ENCODE measurements at regions not wholly inside any gene's neighbourhood (a gene's known extent, or its start where the extent isn't known, plus 50 kb on each side); places are given as distances from the start of the nearest gene placed in this dataset.
A peak's percentile ranks its signal among the peaks of the same experiment; 100 is the strongest.
"Not testable (repeated sequence)": the region's sequence is repeated elsewhere in the genome, so short reads cannot be mapped to it uniquely, and the experiment has no call there.

- Mint-ChIP-seq H3K4me3 (no peak overlapping the region), H3K36me3 (ENCODE audit: low read depth) (no peaks in the 10 kb centered on the region), H3K27ac (no peak overlapping the region), H3K27me3 (peaks cover 7% of the 10 kb centered on the region), H3K4me1 (no peaks in the 10 kb centered on the region), H3K9me3 (no peaks in the 10 kb centered on the region)
- no peak for ATAC-seq (replicated peaks)
Observed at GRCh38 chr14:23725980-23726710, 90.0 kb downstream of the DHRS2 start.

GRCh38 chr14:23727566-23728335 lies 91.6 kb downstream of the DHRS2 start:
- ATAC-seq (replicated peaks), result peak; percentile 43
- Mint-ChIP-seq H3K36me3 (ENCODE audit: low read depth) (no peaks in the 10 kb centered on the region), H3K27me3 (peaks cover 9% of the 10 kb centered on the region), H3K9me3 (no peaks in the 10 kb centered on the region), H3K4me3 (no peak overlapping the region), H3K4me1 (no peaks in the 10 kb centered on the region), H3K27ac (no peak overlapping the region)

- H3K27ac Mint-ChIP-seq, result no peak overlapping the region
- H3K4me1 Mint-ChIP-seq, result no peaks in the 10 kb centered on the region
- peaks cover 16% of the 10 kb centered on the region for H3K27me3 Mint-ChIP-seq
- no peaks in the 10 kb centered on the region for H3K36me3 Mint-ChIP-seq (ENCODE audit: low read depth)
- ATAC-seq (replicated peaks), result no peak
- H3K9me3 Mint-ChIP-seq, result no peaks in the 10 kb centered on the region
- H3K4me3 Mint-ChIP-seq, result no peak overlapping the region
Observed at GRCh38 chr14:23728791-23729190, 92.6 kb downstream of the DHRS2 start.

- Mint-ChIP-seq H3K27me3 (peaks cover 16% of the 10 kb centered on the region), H3K9me3 (no peaks in the 10 kb centered on the region), H3K36me3 (ENCODE audit: low read depth) (no peaks in the 10 kb centered on the region), H3K27ac (no peak overlapping the region), H3K4me1 (no peaks in the 10 kb centered on the region), H3K4me3 (no peak overlapping the region)
- ATAC-seq (replicated peaks), result no peak
Observed at GRCh38 chr14:23729720-23730387, 93.7 kb downstream of the DHRS2 start.

GRCh38 chr14:23735394-23735793 lies 99.2 kb downstream of the DHRS2 start:
- no peak overlapping the region for H3K4me3 Mint-ChIP-seq
- no peaks in the 10 kb centered on the region for H3K4me1 Mint-ChIP-seq

GRCh38 chr14:23744368-23744767 lies 108.2 kb downstream of the DHRS2 start:
- peaks cover 11% of the 10 kb centered on the region for H3K9me3 Mint-ChIP-seq

More at GRCh38 chr14:23735394-23735793, 99.2 kb downstream of the DHRS2 start:
- H3K36me3 Mint-ChIP-seq (ENCODE audit: low read depth), result no peaks in the 10 kb centered on the region
- peaks cover 14% of the 10 kb centered on the region for H3K27me3 Mint-ChIP-seq
- peaks cover 8% of the 10 kb centered on the region for H3K9me3 Mint-ChIP-seq
- no peak overlapping the region for H3K27ac Mint-ChIP-seq
- ATAC-seq (replicated peaks), result no peak

GRCh38 chr14:23750357-23750756 lies 114.2 kb downstream of the DHRS2 start:
- Mint-ChIP-seq H3K9me3 (no peaks in the 10 kb centered on the region), H3K36me3 (ENCODE audit: low read depth) (no peaks in the 10 kb centered on the region), H3K27ac (no peak overlapping the region), H3K4me3 (no peak overlapping the region), H3K4me1 (no peaks in the 10 kb centered on the region), H3K27me3 (peaks cover 28% of the 10 kb centered on the region)
- no peak for ATAC-seq (replicated peaks)

More at GRCh38 chr14:23744368-23744767, 108.2 kb downstream of the DHRS2 start:
- H3K36me3 Mint-ChIP-seq (ENCODE audit: low read depth); H3K4me3 Mint-ChIP-seq; H3K27ac Mint-ChIP-seq; H3K4me1 Mint-ChIP-seq; ATAC-seq (replicated peaks): not testable (repeated sequence)
- peaks cover 31% of the 10 kb centered on the region for H3K27me3 Mint-ChIP-seq

GRCh38 chr14:23751616-23752015 lies 115.5 kb downstream of the DHRS2 start:
- H3K4me1 Mint-ChIP-seq, result no peaks in the 10 kb centered on the region
- H3K27me3 Mint-ChIP-seq, result peaks cover 28% of the 10 kb centered on the region
- no peaks in the 10 kb centered on the region for H3K36me3 Mint-ChIP-seq (ENCODE audit: low read depth)
- H3K4me3 Mint-ChIP-seq, result no peak overlapping the region
- no peaks in the 10 kb centered on the region for H3K9me3 Mint-ChIP-seq
- H3K27ac Mint-ChIP-seq, result no peak overlapping the region
- no peak for ATAC-seq (replicated peaks)

- peaks cover 33% of the 10 kb centered on the region for H3K27me3 Mint-ChIP-seq
- no peak overlapping the region for H3K4me3 Mint-ChIP-seq
- no peaks in the 10 kb centered on the region for H3K4me1 Mint-ChIP-seq
- H3K9me3 Mint-ChIP-seq, result peaks cover 5% of the 10 kb centered on the region
- H3K36me3 Mint-ChIP-seq (ENCODE audit: low read depth), result no peaks in the 10 kb centered on the region
- H3K27ac Mint-ChIP-seq, result no peak overlapping the region
- ATAC-seq (replicated peaks), result no peak
Observed at GRCh38 chr14:23763394-23763793, 127.2 kb downstream of the DHRS2 start.

- no peaks in the 10 kb centered on the region for H3K9me3 Mint-ChIP-seq
- H3K4me3 Mint-ChIP-seq, result no peak overlapping the region
- ATAC-seq (replicated peaks), result no peak
- no peak overlapping the region for H3K27ac Mint-ChIP-seq
- peaks cover 19% of the 10 kb centered on the region for H3K27me3 Mint-ChIP-seq
- no peaks in the 10 kb centered on the region for H3K4me1 Mint-ChIP-seq
- no peaks in the 10 kb centered on the region for H3K36me3 Mint-ChIP-seq (ENCODE audit: low read depth)
Observed at GRCh38 chr14:23766737-23767401, 130.7 kb downstream of the DHRS2 start.

- H3K4me1 Mint-ChIP-seq; H3K4me3 Mint-ChIP-seq; H3K36me3 Mint-ChIP-seq (ENCODE audit: low read depth); H3K27ac Mint-ChIP-seq; ATAC-seq (replicated peaks); H3K9me3 Mint-ChIP-seq: not testable (repeated sequence)
- H3K27me3 Mint-ChIP-seq, result peaks cover 26% of the 10 kb centered on the region
Observed at GRCh38 chr14:23769221-23769728, 133.1 kb downstream of the DHRS2 start.

GRCh38 chr14:23773981-23774380 lies 137.8 kb downstream of the DHRS2 start:
- Mint-ChIP-seq H3K9me3 (no peaks in the 10 kb centered on the region), H3K4me3 (no peak overlapping the region), H3K4me1 (no peaks in the 10 kb centered on the region), H3K36me3 (ENCODE audit: low read depth) (no peaks in the 10 kb centered on the region), H3K27ac (no peak overlapping the region), H3K27me3 (peaks cover 29% of the 10 kb centered on the region)
- no peak for ATAC-seq (replicated peaks)

GRCh38 chr14:23776296-23776695 lies 140.1 kb downstream of the DHRS2 start:
- Mint-ChIP-seq H3K27ac (no peak overlapping the region), H3K27me3 (peaks cover 37% of the 10 kb centered on the region), H3K4me3 (no peak overlapping the region), H3K9me3 (no peaks in the 10 kb centered on the region), H3K36me3 (ENCODE audit: low read depth) (no peaks in the 10 kb centered on the region), H3K4me1 (no peaks in the 10 kb centered on the region)
- ATAC-seq (replicated peaks), result no peak

GRCh38 chr14:23785208-23785607 lies 149.0 kb downstream of the DHRS2 start:
- H3K4me1 Mint-ChIP-seq, result no peaks in the 10 kb centered on the region
- H3K4me3 Mint-ChIP-seq, result no peak overlapping the region
- no peaks in the 10 kb centered on the region for H3K9me3 Mint-ChIP-seq
- peaks cover 29% of the 10 kb centered on the region for H3K27me3 Mint-ChIP-seq
- H3K36me3 Mint-ChIP-seq (ENCODE audit: low read depth), result no peaks in the 10 kb centered on the region
- no peak overlapping the region for H3K27ac Mint-ChIP-seq
- ATAC-seq (replicated peaks), result no peak
